ENCODE measurements at regions not wholly inside any gene's neighbourhood (a gene's known extent, or its start where the extent isn't known, plus 50 kb on each side); places are given as distances from the start of the nearest gene placed in this dataset.

GRCh38 chr5:105878402-105878801, 1792.3 kb downstream of the EFNA5 start:
- TF ChIP-seq, protein P1, sequence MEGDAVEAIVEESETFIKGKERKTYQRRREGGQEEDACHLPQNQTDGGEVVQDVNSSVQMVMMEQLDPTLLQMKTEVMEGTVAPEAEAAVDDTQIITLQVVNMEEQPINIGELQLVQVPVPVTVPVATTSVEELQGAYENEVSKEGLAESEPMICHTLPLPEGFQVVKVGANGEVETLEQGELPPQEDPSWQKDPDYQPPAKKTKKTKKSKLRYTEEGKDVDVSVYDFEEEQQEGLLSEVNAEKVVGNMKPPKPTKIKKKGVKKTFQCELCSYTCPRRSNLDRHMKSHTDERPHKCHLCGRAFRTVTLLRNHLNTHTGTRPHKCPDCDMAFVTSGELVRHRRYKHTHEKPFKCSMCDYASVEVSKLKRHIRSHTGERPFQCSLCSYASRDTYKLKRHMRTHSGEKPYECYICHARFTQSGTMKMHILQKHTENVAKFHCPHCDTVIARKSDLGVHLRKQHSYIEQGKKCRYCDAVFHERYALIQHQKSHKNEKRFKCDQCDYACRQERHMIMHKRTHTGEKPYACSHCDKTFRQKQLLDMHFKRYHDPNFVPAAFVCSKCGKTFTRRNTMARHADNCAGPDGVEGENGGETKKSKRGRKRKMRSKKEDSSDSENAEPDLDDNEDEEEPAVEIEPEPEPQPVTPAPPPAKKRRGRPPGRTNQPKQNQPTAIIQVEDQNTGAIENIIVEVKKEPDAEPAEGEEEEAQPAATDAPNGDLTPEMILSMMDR (IDR thresholded peaks at IDR 0.05; ENCODE audit: poor library complexity): no peak
- no peak for TF ChIP-seq EZH2phosphoT487 (IDR thresholded peaks at IDR 0.05; ENCODE audit: low read depth, severe bottlenecking, unreplicated experiment)
